ENCODE measurements at regions not wholly inside any gene's neighbourhood (a gene's known extent, or its start where the extent isn't known, plus 50 kb on each side); places are given as distances from the start of the nearest gene placed in this dataset.

GRCh38 chr18:10313016-10313342, 141.5 kb upstream of the APCDD1 start:
- no peak overlapping the region for H3K27ac Mint-ChIP-seq
- H3K4me3 Mint-ChIP-seq, result no peak overlapping the region
- H4K91ac ChIP-seq (ENCODE audit: insufficient read length, low read depth, low read length), result no peak overlapping the region

More at GRCh38 chr18:10313016-10313342, 141.5 kb upstream of the APCDD1 start:
- DNase-seq, result no peak
- Histone ChIP-seq H2BK5ac (ENCODE audit: insufficient read length, low read length) (no peak overlapping the region), H3K9me3 (ENCODE audit: control insufficient read depth, low read depth, low read length) (no peaks in the 10 kb centered on the region), H3K18ac (ENCODE audit: insufficient read length, low read depth, low read length) (no peak overlapping the region), H3K23me2 (ENCODE audit: insufficient read length, low read depth, low read length, poor library complexity, severe bottlenecking) (no peaks in the 10 kb centered on the region), H3K4ac (ENCODE audit: low read depth, low read length) (no peak overlapping the region), H2BK20ac (ENCODE audit: low read depth, low read length, poor library complexity, severe bottlenecking) (no peak overlapping the region), H3K27me3 (ENCODE audit: insufficient read depth, low read length) (no peaks in the 10 kb centered on the region), H3T11ph (ENCODE audit: low read length) (no peak overlapping the region), H3K14ac (ENCODE audit: insufficient read depth, low read length) (no peak overlapping the region), H3K4me1 (ENCODE audit: insufficient read depth, low read length) (peaks cover 6% of the 10 kb centered on the region), H4K20me1 (ENCODE audit: control insufficient read depth, insufficient read depth, insufficient read length) (no peaks in the 10 kb centered on the region), H2BK120ac (ENCODE audit: low read depth, low read length, poor library complexity, severe bottlenecking) (no peak overlapping the region), H4K5ac (ENCODE audit: insufficient read length, low read depth, low read length) (no peak overlapping the region), H3K9ac (ENCODE audit: extremely low read depth, insufficient read length, low read length) (no peak overlapping the region), H2BK12ac (ENCODE audit: insufficient read length, low read depth, low read length) (no peak overlapping the region), H3K27ac (ENCODE audit: insufficient read length, low read depth, low read length) (no peak overlapping the region), H2AFZ (ENCODE audit: low read length) (no peak overlapping the region), H2BK15ac (ENCODE audit: low read depth, low read length) (no peak overlapping the region), H3K4me2 (ENCODE audit: insufficient read depth, insufficient read length, low read length) (no peak overlapping the region), H4K8ac (replicated peaks; ENCODE audit: insufficient read length, low read depth, low read length) (no peak overlapping the region), H2AK5ac (ENCODE audit: insufficient read length, low read length) (no peak overlapping the region), H3K79me2 (ENCODE audit: insufficient read depth, low read length) (no peaks in the 10 kb centered on the region), H3K79me1 (ENCODE audit: insufficient read depth, low read depth, low read length, poor library complexity, severe bottlenecking) (no peaks in the 10 kb centered on the region), H3K56ac (ENCODE audit: insufficient read length, low read depth, low read length) (no peak overlapping the region), H3K23ac (ENCODE audit: insufficient read length, low read depth, low read length) (no peak overlapping the region)
- Mint-ChIP-seq H3K4me1 (peaks cover 12 to 13% of the 10 kb centered on the region in 2 experiments), H3K36me3 (ENCODE audit: insufficient read depth in 1 of 3, low read depth in 3 of 3) (peaks cover 0 to 14% (median 0%) of the 10 kb centered on the region in 3 experiments; a peak in 2 of 7 replicates), H3K27me3 (ENCODE audit: low read depth) (no peaks in the 10 kb centered on the region; the same call in 1 of the 2 replicates), H3K9me3 (peaks cover 10 to 16% of the 10 kb centered on the region in 2 experiments; a peak in 4 of 5 replicates)
- TF ChIP-seq, protein P1, sequence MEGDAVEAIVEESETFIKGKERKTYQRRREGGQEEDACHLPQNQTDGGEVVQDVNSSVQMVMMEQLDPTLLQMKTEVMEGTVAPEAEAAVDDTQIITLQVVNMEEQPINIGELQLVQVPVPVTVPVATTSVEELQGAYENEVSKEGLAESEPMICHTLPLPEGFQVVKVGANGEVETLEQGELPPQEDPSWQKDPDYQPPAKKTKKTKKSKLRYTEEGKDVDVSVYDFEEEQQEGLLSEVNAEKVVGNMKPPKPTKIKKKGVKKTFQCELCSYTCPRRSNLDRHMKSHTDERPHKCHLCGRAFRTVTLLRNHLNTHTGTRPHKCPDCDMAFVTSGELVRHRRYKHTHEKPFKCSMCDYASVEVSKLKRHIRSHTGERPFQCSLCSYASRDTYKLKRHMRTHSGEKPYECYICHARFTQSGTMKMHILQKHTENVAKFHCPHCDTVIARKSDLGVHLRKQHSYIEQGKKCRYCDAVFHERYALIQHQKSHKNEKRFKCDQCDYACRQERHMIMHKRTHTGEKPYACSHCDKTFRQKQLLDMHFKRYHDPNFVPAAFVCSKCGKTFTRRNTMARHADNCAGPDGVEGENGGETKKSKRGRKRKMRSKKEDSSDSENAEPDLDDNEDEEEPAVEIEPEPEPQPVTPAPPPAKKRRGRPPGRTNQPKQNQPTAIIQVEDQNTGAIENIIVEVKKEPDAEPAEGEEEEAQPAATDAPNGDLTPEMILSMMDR (conservative IDR thresholded peaks at IDR 0.05), result no peak
- no CpG with 5 or more reads among the region's 3 CpGs for WGBS (ENCODE audit: extremely low coverage, insufficient read length, low lambda C conversion rate)

Measured in H9 (cell line).